ENCODE measurements at regions not wholly inside any gene's neighbourhood (a gene's known extent, or its start where the extent isn't known, plus 50 kb on each side); places are given as distances from the start of the nearest gene placed in this dataset.
A peak's percentile ranks its signal among the peaks of the same experiment; 100 is the strongest.

GRCh38 chr5:110053205-110053604, 363.5 kb downstream of the MAN2A1 start:
- Histone ChIP-seq H3K9me3 (no peaks in the 10 kb centered on the region), H3K27me3 (no peaks in the 10 kb centered on the region), H3K4me3 (no peak overlapping the region), H3K4me1 (peaks cover 0 to 21% (median 15%) of the 10 kb centered on the region in 4 donors), H3K36me3 (no peaks in the 10 kb centered on the region), H3K27ac (no peak overlapping the region)
- 90 to 98% methylated on average over 1 of the region's 1 CpG for WGBS, 2 donors
- DNase-seq = no peak
- no peak for TF ChIP-seq POLR2A (IDR thresholded peaks at IDR 0.05)
- TF ChIP-seq POLR2AphosphoS5 (IDR thresholded peaks at IDR 0.05) = no peak
- no peak for TF ChIP-seq CTCF (IDR thresholded peaks at IDR 0.05)
- no peak for TF ChIP-seq EP300 (IDR thresholded peaks at IDR 0.05)
- intact Hi-C loops (cut with DNase I) = no loop called here

- Histone ChIP-seq H3K27me3 (no peaks in the 10 kb centered on the region), H3K9me3 (no peaks in the 10 kb centered on the region), H3K36me3 (no peaks in the 10 kb centered on the region), H3K4me3 (no peak overlapping the region), H3K27ac (no peak overlapping the region), H3K4me1 (peaks cover 0 to 21% (median 15%) of the 10 kb centered on the region in 4 donors)
- intact Hi-C loops (cut with DNase I) = no loop called here
- DNase-seq = no peak
- TF ChIP-seq CTCF (IDR thresholded peaks at IDR 0.05) = no peak
- TF ChIP-seq EP300 (IDR thresholded peaks at IDR 0.05) = no peak
- no peak for TF ChIP-seq POLR2A (IDR thresholded peaks at IDR 0.05)
- no peak for TF ChIP-seq POLR2AphosphoS5 (IDR thresholded peaks at IDR 0.05)
These were observed 364.1 kb downstream of the MAN2A1 start for GRCh38 chr5:110053824-110054223.

GRCh38 chr5:110054240-110054639, 364.5 kb downstream of the MAN2A1 start:
- Histone ChIP-seq H3K27ac (no peak overlapping the region), H3K4me1 (peaks cover 0 to 21% (median 15%) of the 10 kb centered on the region in 4 donors), H3K36me3 (no peaks in the 10 kb centered on the region), H3K4me3 (no peak overlapping the region), H3K27me3 (no peaks in the 10 kb centered on the region), H3K9me3 (no peaks in the 10 kb centered on the region)
- intact Hi-C loops (cut with DNase I) = no loop called here
- peak; percentile 66 for DNase-seq
- TF ChIP-seq POLR2AphosphoS5 (IDR thresholded peaks at IDR 0.05) (peak in 3 of 4 donors; percentile 16 to 53 (median 47)), CTCF (IDR thresholded peaks at IDR 0.05) (no peak)
- WGBS, 2 donors = 47 to 58% methylated on average over 2 of the region's 2 CpGs

- H3K4me3 ChIP-seq = no peak overlapping the region
- H3K27ac ChIP-seq = no peak overlapping the region
- peaks cover 0 to 21% (median 15%) of the 10 kb centered on the region in 4 donors for H3K4me1 ChIP-seq
- TF ChIP-seq POLR2A (IDR thresholded peaks at IDR 0.05) (no peak), POLR2AphosphoS5 (IDR thresholded peaks at IDR 0.05) (no peak), EP300 (IDR thresholded peaks at IDR 0.05) (no peak), CTCF (IDR thresholded peaks at IDR 0.05) (no peak)
- H3K9me3 ChIP-seq = no peaks in the 10 kb centered on the region
- H3K36me3 ChIP-seq = no peaks in the 10 kb centered on the region
- intact Hi-C loops (cut with DNase I) = no loop called here
- H3K27me3 ChIP-seq = no peaks in the 10 kb centered on the region
- DNase-seq = no peak
- 68 to 78% methylated on average over 2 of the region's 2 CpGs for WGBS, 2 donors
These were observed 365.6 kb downstream of the MAN2A1 start for GRCh38 chr5:110055302-110055701.

- intact Hi-C loops (cut with DNase I) = no loop called here
- H3K27me3 ChIP-seq = no peaks in the 10 kb centered on the region
- H3K36me3 ChIP-seq = no peaks in the 10 kb centered on the region
- no peak for DNase-seq
- no peak for TF ChIP-seq POLR2A (IDR thresholded peaks at IDR 0.05)
- TF ChIP-seq POLR2AphosphoS5 (IDR thresholded peaks at IDR 0.05) = no peak
- no peak for TF ChIP-seq CTCF (IDR thresholded peaks at IDR 0.05)
- TF ChIP-seq EP300 (IDR thresholded peaks at IDR 0.05) = no peak
- H3K4me3 ChIP-seq = no peak overlapping the region
- H3K27ac ChIP-seq = no peak overlapping the region
- H3K9me3 ChIP-seq = no peaks in the 10 kb centered on the region
- peaks cover 0 to 21% (median 15%) of the 10 kb centered on the region in 4 donors for H3K4me1 ChIP-seq
- WGBS, 2 donors = 78 to 88% methylated on average over 2 of the region's 2 CpGs
These were observed 366.9 kb downstream of the MAN2A1 start for GRCh38 chr5:110056580-110057114.
